ENCODE measurements at regions not wholly inside any gene's neighbourhood (a gene's known extent, or its start where the extent isn't known, plus 50 kb on each side); places are given as distances from the start of the nearest gene placed in this dataset.

GRCh38 chr6:71665931-71666330, 220.4 kb upstream of the RIMS1 start:
- Histone ChIP-seq H3K4me3 (ENCODE audit: low read depth in 1 of 3, low read length in 3 of 3) (no peak overlapping the region), H3K9me3 (ENCODE audit: control insufficient read depth in 4 of 4, low read length in 3 of 4) (peaks cover 0 to 2% (median 0%) of the 10 kb centered on the region in 4 donors), H3K36me3 (ENCODE audit: control insufficient read depth in 4 of 4, insufficient read depth in 3 of 4, low read depth in 1 of 4, low read length in 3 of 4) (no peaks in the 10 kb centered on the region), H3K9ac (ENCODE audit: low read depth in 1 of 2, low read length in 2 of 2) (no peak overlapping the region), H3K4me1 (ENCODE audit: control insufficient read depth in 4 of 4, insufficient read depth in 4 of 4, low read length in 3 of 4) (no peaks in the 10 kb centered on the region), H3K27ac (ENCODE audit: low read depth in 1 of 2, low read length in 2 of 2) (no peak overlapping the region), H3K27me3 (ENCODE audit: control insufficient read depth in 4 of 4, insufficient read depth in 4 of 4, low read length in 3 of 4) (peaks cover 0 to 4% (median 0%) of the 10 kb centered on the region in 4 donors)
- DNase-seq (ENCODE audit: low spot score) = no peak
- TF ChIP-seq CTCF (IDR thresholded peaks at IDR 0.05; ENCODE audit: low read depth, low read length, missing input control) (no peak), ATF3 (IDR thresholded peaks at IDR 0.05) (no peak), TAF1 (conservative IDR thresholded peaks at IDR 0.05) (no peak), YY1 (IDR thresholded peaks at IDR 0.05) (no peak), FOXA2 (IDR thresholded peaks at IDR 0.05) (no peak), SP1 (IDR thresholded peaks at IDR 0.05) (no peak), REST (IDR thresholded peaks at IDR 0.05) (no peak), GABPA (IDR thresholded peaks at IDR 0.05 in 1 of 2, conservative IDR thresholded peaks at IDR 0.05 in 1 of 2) (no peak), RXRA (IDR thresholded peaks at IDR 0.05) (no peak), ZBTB33 (IDR thresholded peaks at IDR 0.05) (no peak), MAX (IDR thresholded peaks at IDR 0.05) (no peak)
- WGBS = 66% methylated on average over 3 of the region's 3 CpGs

GRCh38 chr6:71672876-71673275, 213.5 kb upstream of the RIMS1 start:
- Histone ChIP-seq H3K36me3 (ENCODE audit: control insufficient read depth in 4 of 4, insufficient read depth in 3 of 4, low read depth in 1 of 4, low read length in 3 of 4) (no peaks in the 10 kb centered on the region), H3K4me3 (ENCODE audit: low read depth in 1 of 3, low read length in 3 of 3) (no peak overlapping the region), H3K9ac (ENCODE audit: low read depth in 1 of 2, low read length in 2 of 2) (no peak overlapping the region), H3K27me3 (ENCODE audit: control insufficient read depth in 4 of 4, insufficient read depth in 4 of 4, low read length in 3 of 4) (no peaks in the 10 kb centered on the region), H3K9me3 (ENCODE audit: control insufficient read depth in 4 of 4, low read length in 3 of 4) (no peaks in the 10 kb centered on the region), H3K27ac (ENCODE audit: low read depth in 1 of 2, low read length in 2 of 2) (no peak overlapping the region), H3K4me1 (ENCODE audit: control insufficient read depth in 4 of 4, insufficient read depth in 4 of 4, low read length in 3 of 4) (no peaks in the 10 kb centered on the region)
- WGBS = 62% methylated on average over 2 of the region's 2 CpGs
- DNase-seq (ENCODE audit: low spot score) = no peak
- TF ChIP-seq GABPA (IDR thresholded peaks at IDR 0.05 in 1 of 2, conservative IDR thresholded peaks at IDR 0.05 in 1 of 2) = no peak
- TF ChIP-seq JUND (IDR thresholded peaks at IDR 0.05) = no peak
- no peak for TF ChIP-seq MAX (IDR thresholded peaks at IDR 0.05)

All from liver (tissue), 8 donors.